HT-29 (cell line): ENCODE measurements at regions not wholly inside any gene's neighbourhood (a gene's known extent, or its start where the extent isn't known, plus 50 kb on each side); places are given as distances from the start of the nearest gene placed in this dataset.
A peak's percentile ranks its signal among the peaks of the same experiment; 100 is the strongest.
"Not testable (repeated sequence)": the region's sequence is repeated elsewhere in the genome, so short reads cannot be mapped to it uniquely, and the experiment has no call there.

Experiments used
- DNase-seq: peaks from one replicate; pipeline ENCODE4 v3.0.0-alpha.2; 2015; ENCODE audit warnings: low spot score

GRCh38 chr3:40752492-40752891, 227.7 kb downstream of the ZNF621 start:
- no peak for DNase-seq

GRCh38 chr3:40753291-40753770, 228.6 kb downstream of the ZNF621 start:
- no peak for DNase-seq

- DNase-seq, result no peak
Measured at GRCh38 chr3:40753951-40754350, 229.2 kb downstream of the ZNF621 start.

GRCh38 chr3:40754994-40755393, 230.2 kb downstream of the ZNF621 start:
- DNase-seq, result no peak

- no peak for DNase-seq
Measured at GRCh38 chr3:40756500-40756899, 231.7 kb downstream of the ZNF621 start.

GRCh38 chr3:40762771-40763170, 238.0 kb downstream of the ZNF621 start:
- DNase-seq, result not testable (repeated sequence)

- DNase-seq, result no peak
Measured at GRCh38 chr3:40763807-40764206, 239.0 kb downstream of the ZNF621 start.

GRCh38 chr3:40764747-40765146, 240.0 kb downstream of the ZNF621 start:
- no peak for DNase-seq

- DNase-seq, result no peak
Measured at GRCh38 chr3:40765884-40766283, 241.1 kb downstream of the ZNF621 start.

- no peak for DNase-seq
Measured at GRCh38 chr3:40766396-40766795, 241.6 kb downstream of the ZNF621 start.

GRCh38 chr3:40768046-40768445, 243.3 kb downstream of the ZNF621 start:
- DNase-seq, result no peak

- DNase-seq, result no peak
Measured at GRCh38 chr3:40768536-40768935, 243.8 kb downstream of the ZNF621 start.

- DNase-seq, result no peak
Measured at GRCh38 chr3:40770061-40770460, 245.3 kb downstream of the ZNF621 start.

- DNase-seq, result no peak
Measured at GRCh38 chr3:40771112-40771511, 246.4 kb downstream of the ZNF621 start.

GRCh38 chr3:40779039-40779438, 254.3 kb downstream of the ZNF621 start:
- no peak for DNase-seq

GRCh38 chr3:40780291-40780924, 255.6 kb downstream of the ZNF621 start:
- no peak for DNase-seq

- DNase-seq, result no peak
Measured at GRCh38 chr3:40780925-40781406, 256.2 kb downstream of the ZNF621 start.

GRCh38 chr3:40782111-40782721, 257.5 kb downstream of the ZNF621 start:
- DNase-seq, result peak; percentile 25

GRCh38 chr3:40790746-40791145, 266.0 kb downstream of the ZNF621 start:
- no peak for DNase-seq

GRCh38 chr3:40793730-40794129, 269.0 kb downstream of the ZNF621 start:
- no peak for DNase-seq

- DNase-seq, result peak; percentile 41
Measured at GRCh38 chr3:40800343-40800742, 275.6 kb downstream of the ZNF621 start.

- DNase-seq, result no peak
Measured at GRCh38 chr3:40801284-40801741, 276.6 kb downstream of the ZNF621 start.

GRCh38 chr3:40803311-40803710, 278.6 kb downstream of the ZNF621 start:
- no peak for DNase-seq
